K562 (cell line): ENCODE measurements at regions not wholly inside any gene's neighbourhood (a gene's known extent, or its start where the extent isn't known, plus 50 kb on each side); places are given as distances from the start of the nearest gene placed in this dataset.
"Not testable (repeated sequence)": the region's sequence is repeated elsewhere in the genome, so short reads cannot be mapped to it uniquely, and the experiment has no call there.

Experiments
- BRCA1 ChIP-seq, 2 experiments: fragments of 450-650 bp in 1 of 2; sonication (generic) in 1 of 2; formaldehyde crosslinking in 1 of 2; IDR thresholded peaks; 2 replicates each; pipeline versions ENCODE4 v1.5.0 to v1.6.1; 2017 to 2020; ENCODE audit warnings: mild to moderate bottlenecking in 1 of 2, missing genetic modification reagents in 1 of 2
- NCOA4 ChIP-seq: fragments of 450-650 bp; IDR thresholded peaks from 2 replicates; pipeline ENCODE4 v1.6.1; 2018; ENCODE audit warnings: mild to moderate bottlenecking; ENCODE audit not compliant: partially characterized antibody
- POLR2AphosphoS5 ChIP-seq: IDR thresholded peaks from 2 replicates; pipeline ENCODE4 v1.6.1; 2011; ENCODE audit warnings: mild to moderate bottlenecking, low read depth, low read length, moderate library complexity; ENCODE audit not compliant: control insufficient read depth, insufficient read depth
- SIN3A ChIP-seq, 2 experiments: fragments of 150-350 bp in 1 of 2; IDR thresholded peaks; 2 replicates each; pipeline ENCODE4 v1.6.1; 2011 to 2016; ENCODE audit warnings: borderline replicate concordance in 2 of 2, low read depth in 2 of 2, low read length in 2 of 2, mild to moderate bottlenecking in 2 of 2, moderate library complexity in 2 of 2; ENCODE audit not compliant: control insufficient read depth in 1 of 2
- ZNF23 ChIP-seq: fragments of 250-450 bp; sonication (Bioruptor Pico); IDR thresholded peaks from 2 replicates; pipeline ENCODE4 v1.4.0; 2020; ENCODE audit warnings: mild to moderate bottlenecking
- TF ChIP-seq, protein P1 (sequence below): fragments of 450-650 bp; IDR thresholded peaks from 2 replicates; pipeline ENCODE4 v1.6.1; 2016; ENCODE audit warnings: low read depth
- TF ChIP-seq, protein P2 (sequence below), 2 experiments: fragments of 450-650 bp in 1 of 2; sonication (generic) in 1 of 2; formaldehyde crosslinking; conservative IDR thresholded peaks; 2 replicates each; pipeline versions ENCODE4 v1.4.0 to v1.8.1; 2020 to 2022; ENCODE audit warnings: mild to moderate bottlenecking in 1 of 2, missing genetic modification reagents in 1 of 2

DNA sequence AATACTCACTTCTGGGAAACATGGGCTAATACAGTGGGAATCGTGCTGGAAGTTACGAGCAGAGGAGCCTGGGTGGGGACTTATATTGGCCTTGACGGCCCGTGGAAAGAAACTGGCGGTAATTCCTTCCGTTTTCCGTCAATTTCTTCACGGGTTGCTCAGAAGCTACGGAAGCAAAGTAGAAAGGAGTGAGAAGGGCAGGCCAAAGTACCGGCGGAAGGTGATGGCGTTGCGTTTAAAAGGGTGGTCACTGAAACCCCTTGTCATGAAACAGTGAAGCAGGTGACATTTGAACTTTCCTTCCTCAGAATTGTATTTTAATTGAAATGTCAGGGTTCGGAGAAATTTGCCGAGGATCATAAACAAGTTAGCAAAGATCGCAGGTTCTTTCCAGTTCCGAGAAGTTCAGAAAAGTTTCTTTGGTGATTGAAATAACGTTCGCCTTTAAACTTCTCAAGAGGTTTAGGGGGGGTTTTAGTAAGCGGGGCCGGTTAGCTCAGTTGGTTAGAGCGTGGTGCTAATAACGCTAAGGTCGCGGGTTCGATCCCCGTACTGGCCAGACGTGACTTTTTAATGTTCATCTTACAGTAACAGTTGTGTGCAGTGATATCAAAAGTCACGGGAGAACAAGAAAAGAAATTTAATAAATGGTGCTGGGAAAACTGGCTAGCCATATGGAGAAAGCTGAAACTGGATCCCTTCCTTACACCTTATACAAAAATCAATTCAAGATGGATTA lies 96.7 kb upstream of the ZNF322 start:
- TF ChIP-seq, protein P1, sequence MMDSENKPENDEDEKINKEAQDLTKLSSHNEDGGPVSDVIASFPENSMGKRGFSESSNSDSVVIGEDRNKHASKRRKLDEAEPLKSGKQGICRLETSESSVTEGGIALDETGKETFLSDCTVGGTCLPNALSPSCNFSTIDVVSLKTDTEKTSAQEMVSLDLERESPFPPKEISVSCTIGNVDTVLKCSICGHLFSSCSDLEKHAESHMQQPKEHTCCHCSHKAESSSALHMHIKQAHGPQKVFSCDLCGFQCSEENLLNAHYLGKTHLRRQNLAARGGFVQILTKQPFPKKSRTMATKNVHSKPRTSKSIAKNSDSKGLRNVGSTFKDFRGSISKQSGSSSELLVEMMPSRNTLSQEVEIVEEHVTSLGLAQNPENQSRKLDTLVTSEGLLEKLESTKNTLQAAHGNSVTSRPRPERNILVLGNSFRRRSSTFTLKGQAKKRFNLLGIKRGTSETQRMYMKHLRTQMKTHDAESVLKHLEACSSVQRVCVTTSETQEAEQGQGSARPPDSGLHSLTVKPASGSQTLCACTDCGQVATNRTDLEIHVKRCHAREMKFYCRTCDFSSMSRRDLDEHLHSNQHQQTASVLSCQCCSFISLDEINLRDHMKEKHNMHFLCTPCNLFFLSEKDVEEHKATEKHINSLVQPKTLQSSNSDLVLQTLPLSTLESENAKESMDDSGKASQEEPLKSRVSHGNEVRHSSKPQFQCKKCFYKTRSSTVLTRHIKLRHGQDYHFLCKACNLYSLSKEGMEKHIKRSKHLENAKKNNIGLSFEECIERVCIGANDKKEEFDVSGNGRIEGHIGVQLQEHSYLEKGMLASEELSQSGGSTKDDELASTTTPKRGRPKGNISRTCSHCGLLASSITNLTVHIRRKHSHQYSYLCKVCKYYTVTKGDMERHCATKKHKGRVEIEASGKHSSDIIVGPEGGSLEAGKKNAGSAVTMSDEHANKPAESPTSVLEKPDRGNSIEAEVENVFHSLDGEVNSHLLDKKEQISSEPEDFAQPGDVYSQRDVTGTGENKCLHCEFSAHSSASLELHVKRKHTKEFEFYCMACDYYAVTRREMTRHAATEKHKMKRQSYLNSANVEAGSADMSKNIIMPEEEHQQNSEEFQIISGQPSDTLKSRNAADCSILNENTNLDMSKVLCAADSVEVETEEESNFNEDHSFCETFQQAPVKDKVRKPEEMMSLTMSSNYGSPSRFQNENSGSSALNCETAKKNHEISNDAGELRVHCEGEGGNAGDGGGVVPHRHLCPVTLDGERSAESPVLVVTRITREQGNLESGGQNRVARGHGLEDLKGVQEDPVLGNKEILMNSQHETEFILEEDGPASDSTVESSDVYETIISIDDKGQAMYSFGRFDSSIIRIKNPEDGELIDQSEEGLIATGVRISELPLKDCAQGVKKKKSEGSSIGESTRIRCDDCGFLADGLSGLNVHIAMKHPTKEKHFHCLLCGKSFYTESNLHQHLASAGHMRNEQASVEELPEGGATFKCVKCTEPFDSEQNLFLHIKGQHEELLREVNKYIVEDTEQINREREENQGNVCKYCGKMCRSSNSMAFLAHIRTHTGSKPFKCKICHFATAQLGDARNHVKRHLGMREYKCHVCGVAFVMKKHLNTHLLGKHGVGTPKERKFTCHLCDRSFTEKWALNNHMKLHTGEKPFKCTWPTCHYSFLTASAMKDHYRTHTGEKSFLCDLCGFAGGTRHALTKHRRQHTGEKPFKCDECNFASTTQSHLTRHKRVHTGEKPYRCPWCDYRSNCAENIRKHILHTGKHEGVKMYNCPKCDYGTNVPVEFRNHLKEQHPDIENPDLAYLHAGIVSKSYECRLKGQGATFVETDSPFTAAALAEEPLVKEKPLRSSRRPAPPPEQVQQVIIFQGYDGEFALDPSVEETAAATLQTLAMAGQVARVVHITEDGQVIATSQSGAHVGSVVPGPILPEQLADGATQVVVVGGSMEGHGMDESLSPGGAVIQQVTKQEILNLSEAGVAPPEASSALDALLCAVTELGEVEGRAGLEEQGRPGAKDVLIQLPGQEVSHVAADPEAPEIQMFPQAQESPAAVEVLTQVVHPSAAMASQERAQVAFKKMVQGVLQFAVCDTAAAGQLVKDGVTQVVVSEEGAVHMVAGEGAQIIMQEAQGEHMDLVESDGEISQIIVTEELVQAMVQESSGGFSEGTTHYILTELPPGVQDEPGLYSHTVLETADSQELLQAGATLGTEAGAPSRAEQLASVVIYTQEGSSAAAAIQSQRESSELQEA = not testable (repeated sequence)
- not testable (repeated sequence) for TF ChIP-seq BRCA1 (IDR thresholded peaks at IDR 0.05); BRCA1 (CRISPR knock-in tag; IDR thresholded peaks at IDR 0.05); SIN3A (IDR thresholded peaks at IDR 0.05; ENCODE audit: borderline replicate concordance in 2 of 2, control insufficient read depth in 1 of 2, low read depth in 2 of 2, low read length in 2 of 2); ZNF23 (CRISPR knock-in tag); POLR2AphosphoS5; NCOA4
- TF ChIP-seq, protein P2, sequence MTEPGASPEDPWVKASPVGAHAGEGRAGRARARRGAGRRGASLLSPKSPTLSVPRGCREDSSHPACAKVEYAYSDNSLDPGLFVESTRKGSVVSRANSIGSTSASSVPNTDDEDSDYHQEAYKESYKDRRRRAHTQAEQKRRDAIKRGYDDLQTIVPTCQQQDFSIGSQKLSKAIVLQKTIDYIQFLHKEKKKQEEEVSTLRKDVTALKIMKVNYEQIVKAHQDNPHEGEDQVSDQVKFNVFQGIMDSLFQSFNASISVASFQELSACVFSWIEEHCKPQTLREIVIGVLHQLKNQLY (CRISPR knock-in tag; conservative IDR thresholded peaks at IDR 0.05) = not testable (repeated sequence)
